ENCODE measurements at regions not wholly inside any gene's neighbourhood (a gene's known extent, or its start where the extent isn't known, plus 50 kb on each side); places are given as distances from the start of the nearest gene placed in this dataset.

DNA sequence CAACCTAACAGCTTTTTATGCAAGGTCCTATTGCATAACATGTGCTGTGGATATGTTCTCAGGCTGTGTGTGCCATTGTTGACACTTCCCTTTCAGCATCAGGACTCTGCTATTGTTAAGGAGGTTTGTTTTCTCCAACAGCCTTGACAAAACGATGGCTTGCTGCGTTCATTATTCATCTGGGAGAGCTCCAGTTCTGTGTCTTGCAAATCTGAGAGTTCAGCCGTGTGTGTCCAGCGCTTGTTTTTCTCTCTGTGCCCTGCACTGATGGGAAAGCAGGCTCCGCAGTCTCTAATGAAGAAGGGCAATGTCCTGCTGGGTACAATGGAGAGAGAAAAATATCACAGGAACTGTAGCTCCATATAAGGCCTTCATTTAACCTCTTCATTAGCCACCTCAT lies 63.7 kb downstream of the CLDN17 start:
- ChIA-PET CTCF (ENCODE audit: low intra/inter-chr PET ratio) (no interaction called here), POLR2A (no interaction called here)
- Histone ChIP-seq H3K9me3 (replicated peaks; ENCODE audit: control insufficient read depth, insufficient read depth, low read depth, low read length) (no peaks in the 10 kb centered on the region), H3K79me2 (ENCODE audit: control insufficient read depth, insufficient read depth, low read length) (no peaks in the 10 kb centered on the region), H4K20me1 (replicated peaks; ENCODE audit: control insufficient read depth, insufficient read depth, low read length) (no peaks in the 10 kb centered on the region), H3K9ac (ENCODE audit: insufficient read depth in 1 of 2, low read depth in 2 of 2, low read length in 2 of 2) (no peak overlapping the region), H3K27me3 (ENCODE audit: control insufficient read depth in 2 of 2, insufficient read depth in 2 of 2, low read length in 2 of 2) (no peaks in the 10 kb centered on the region), H3K4me3 (no peak overlapping the region), H2AFZ (ENCODE audit: low read depth, low read length) (no peak overlapping the region), H3K27ac (ENCODE audit: extremely low read depth, low read depth, low read length) (no peak overlapping the region), H3K4me2 (ENCODE audit: insufficient read depth, low read length) (no peak overlapping the region), H3K9me1 (ENCODE audit: control insufficient read depth, insufficient read depth, low read length) (no peaks in the 10 kb centered on the region), H3K36me3 (ENCODE audit: control insufficient read depth, insufficient read depth, low read length) (no peaks in the 10 kb centered on the region), H3K4me1 (replicated peaks in 1 of 2; ENCODE audit: control insufficient read depth in 2 of 2, insufficient read depth in 2 of 2, low read length in 2 of 2) (no peaks in the 10 kb centered on the region)
- no peak for ATAC-seq
- WGBS (ENCODE audit: insufficient coverage, low coverage, missing lambda C conversion rate): 4% methylated on average over 5 of the region's 5 CpGs
- FAIRE-seq: no peak
- no TSS peak for BruUV-seq (replicated peaks)
- intact Hi-C loops (cut with micrococcal nuclease): no loop called here
- no peak for DNase-seq (ENCODE audit: extremely low read depth in 1 of 4, low spot score in 3 of 4)
- TF ChIP-seq, protein P1, sequence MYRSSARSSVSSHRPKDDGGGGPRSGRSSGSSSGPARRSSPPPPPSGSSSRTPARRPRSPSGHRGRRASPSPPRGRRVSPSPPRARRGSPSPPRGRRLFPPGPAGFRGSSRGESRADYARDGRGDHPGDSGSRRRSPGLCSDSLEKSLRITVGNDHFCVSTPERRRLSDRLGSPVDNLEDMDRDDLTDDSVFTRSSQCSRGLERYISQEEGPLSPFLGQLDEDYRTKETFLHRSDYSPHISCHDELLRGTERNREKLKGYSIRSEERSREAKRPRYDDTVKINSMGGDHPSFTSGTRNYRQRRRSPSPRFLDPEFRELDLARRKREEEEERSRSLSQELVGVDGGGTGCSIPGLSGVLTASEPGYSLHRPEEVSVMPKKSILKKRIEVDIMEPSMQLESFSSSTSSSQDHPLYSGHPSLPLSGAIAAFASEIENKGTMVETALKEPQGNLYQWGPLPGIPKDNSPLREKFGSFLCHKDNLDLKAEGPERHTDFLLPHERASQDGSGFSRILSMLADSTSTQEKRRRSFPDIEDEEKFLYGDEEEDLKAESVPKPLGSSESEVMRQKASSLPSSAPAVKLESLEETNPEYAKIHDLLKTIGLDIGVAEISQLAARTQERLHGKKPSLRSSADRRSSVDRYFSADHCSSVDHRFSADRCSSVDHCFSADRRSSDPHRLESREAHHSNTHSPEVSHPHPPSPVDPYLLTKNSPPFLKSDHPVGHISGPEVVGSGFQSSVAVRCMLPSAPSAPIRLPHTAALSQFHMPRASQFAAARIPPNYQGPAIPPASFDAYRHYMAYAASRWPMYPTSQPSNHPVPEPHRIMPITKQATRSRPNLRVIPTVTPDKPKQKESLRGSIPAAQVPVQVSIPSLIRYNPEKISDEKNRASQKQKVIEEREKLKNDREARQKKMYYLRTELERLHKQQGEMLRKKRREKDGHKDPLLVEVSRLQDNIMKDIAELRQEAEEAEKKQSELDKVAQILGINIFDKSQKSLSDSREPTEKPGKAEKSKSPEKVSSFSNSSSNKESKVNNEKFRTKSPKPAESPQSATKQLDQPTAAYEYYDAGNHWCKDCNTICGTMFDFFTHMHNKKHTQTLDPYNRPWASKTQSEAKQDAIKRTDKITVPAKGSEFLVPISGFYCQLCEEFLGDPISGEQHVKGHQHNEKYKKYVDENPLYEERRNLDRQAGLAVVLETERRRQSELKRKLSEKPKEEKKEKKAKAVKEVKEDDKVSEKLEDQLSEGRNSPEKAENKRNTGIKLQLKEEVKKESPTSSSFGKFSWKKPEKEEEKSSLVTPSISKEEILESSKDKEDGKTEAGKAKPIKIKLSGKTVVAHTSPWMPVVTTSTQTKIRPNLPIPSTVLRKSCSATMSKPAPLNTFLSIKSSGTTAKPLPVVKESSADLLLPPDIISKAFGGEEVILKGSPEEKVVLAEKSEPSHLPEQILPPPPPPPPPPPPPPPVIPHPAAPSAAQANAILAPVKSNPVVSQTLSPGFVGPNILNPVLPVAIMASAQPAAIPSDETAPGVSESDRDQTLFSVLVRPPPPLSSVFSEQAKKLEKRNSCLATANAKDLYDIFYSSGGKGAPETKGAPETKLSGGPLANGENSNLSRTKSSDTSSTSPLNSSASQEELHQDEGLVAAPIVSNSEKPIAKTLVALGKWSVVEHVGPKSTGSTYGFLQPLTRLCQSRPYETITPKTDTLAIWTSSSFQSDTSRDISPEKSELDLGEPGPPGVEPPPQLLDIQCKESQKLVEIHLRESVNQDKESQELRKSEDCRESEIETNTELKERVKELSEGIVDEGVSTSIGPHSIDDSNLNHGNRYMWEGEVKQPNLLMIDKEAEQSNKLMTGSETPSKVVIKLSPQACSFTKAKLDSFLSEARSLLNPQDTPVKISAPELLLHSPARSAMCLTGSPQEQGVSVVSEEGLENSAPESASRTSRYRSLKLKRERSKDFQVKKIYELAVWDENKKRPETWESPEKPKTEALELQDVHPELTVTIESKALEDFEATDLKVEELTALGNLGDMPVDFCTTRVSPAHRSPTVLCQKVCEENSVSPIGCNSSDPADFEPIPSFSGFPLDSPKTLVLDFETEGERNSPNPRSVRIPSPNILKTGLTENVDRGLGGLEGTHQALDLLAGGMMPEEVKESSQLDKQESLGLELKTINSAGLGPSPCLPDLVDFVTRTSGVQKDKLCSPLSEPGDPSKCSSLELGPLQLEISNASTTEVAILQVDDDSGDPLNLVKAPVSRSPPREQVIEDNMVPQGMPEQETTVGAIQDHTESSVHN (IDR thresholded peaks at IDR 0.05; ENCODE audit: borderline replicate concordance in 1 of 2, low read depth in 1 of 2): no peak
- in situ Hi-C loops (cut with MboI): no loop called here

Measured in K562 (cell line).